ENCODE measurements at regions not wholly inside any gene's neighbourhood (a gene's known extent, or its start where the extent isn't known, plus 50 kb on each side); places are given as distances from the start of the nearest gene placed in this dataset.

GRCh38 chr13:33723772-33724435, 94.0 kb upstream of the RFC3 start:
- DNase-seq: peak; percentile 46

GRCh38 chr13:33725340-33725739, 92.6 kb upstream of the RFC3 start:
- DNase-seq: no peak

GRCh38 chr13:33727297-33728083, 90.5 kb upstream of the RFC3 start:
- no peak for DNase-seq

GRCh38 chr13:33728271-33729037, 89.5 kb upstream of the RFC3 start:
- DNase-seq: no peak

GRCh38 chr13:33730147-33730546, 87.8 kb upstream of the RFC3 start:
- no peak for DNase-seq

- DNase-seq: no peak
Measured at GRCh38 chr13:33730619-33731018, 87.3 kb upstream of the RFC3 start.

- no peak for DNase-seq
Measured at GRCh38 chr13:33735276-33735675, 82.7 kb upstream of the RFC3 start.

GRCh38 chr13:33739254-33739653, 78.7 kb upstream of the RFC3 start:
- DNase-seq: no peak

GRCh38 chr13:33740134-33740538, 77.8 kb upstream of the RFC3 start:
- no peak for DNase-seq

GRCh38 chr13:33742321-33742720, 75.6 kb upstream of the RFC3 start:
- DNase-seq: no peak

- no peak for DNase-seq
Measured at GRCh38 chr13:33743438-33744368, 74.2 kb upstream of the RFC3 start.

GRCh38 chr13:33744589-33745369, 73.2 kb upstream of the RFC3 start:
- no peak for DNase-seq

GRCh38 chr13:33745370-33746324, 72.3 kb upstream of the RFC3 start:
- no peak for DNase-seq

- DNase-seq: no peak
Measured at GRCh38 chr13:33746867-33747266, 71.1 kb upstream of the RFC3 start.

- no peak for DNase-seq
Measured at GRCh38 chr13:33751151-33751550, 66.8 kb upstream of the RFC3 start.

- DNase-seq: no peak
Measured at GRCh38 chr13:33752094-33752493, 65.9 kb upstream of the RFC3 start.

- DNase-seq: no peak
Measured at GRCh38 chr13:33752597-33752996, 65.4 kb upstream of the RFC3 start.

- DNase-seq: no peak
Measured at GRCh38 chr13:33756929-33757328, 61.0 kb upstream of the RFC3 start.

GRCh38 chr13:33757713-33758112, 60.2 kb upstream of the RFC3 start:
- no peak for DNase-seq

- DNase-seq: no peak
Measured at GRCh38 chr13:33758113-33758512, 59.8 kb upstream of the RFC3 start.

GRCh38 chr13:33761740-33762139, 56.2 kb upstream of the RFC3 start:
- no peak for DNase-seq

Measured in GF-D8 (cell line).